A549 (cell line): ENCODE measurements at regions not wholly inside any gene's neighbourhood (a gene's known extent, or its start where the extent isn't known, plus 50 kb on each side); places are given as distances from the start of the nearest gene placed in this dataset.

Experiments used
- ATAC-seq, 2 experiments: fragments of 200-7000 bp in 1 of 2; fragments of >200 bp in 1 of 2; cut with Nextera tagmentation in 1 of 2; cut with Tn5 transposase in 1 of 2; 3 replicates each; pipeline versions ENCODE4 v1.8.0 to v1.9.1; 2018 to 2020; ENCODE audit warnings: mild to moderate bottlenecking in 1 of 2, moderate library complexity in 1 of 2
- CTCF ChIA-PET: fragments of 300-600 bp; sonication (Branson Sonifier 250); formaldehyde crosslinking; extraction: SDS; loops from one replicate; lab custom pipeline; 2021; ENCODE audit warnings: antibody characterized with exemption, inconsistent platforms; lab: Yijun Ruan, JAX
- POLR2A ChIA-PET: fragments of 350-600 bp; formaldehyde crosslinking; extraction: SDS; loops from one replicate; lab custom pipeline; 2021; ENCODE audit warnings: antibody characterized with exemption, inconsistent platforms; lab: Yijun Ruan, JAX
- DNase-seq, 2 experiments: peaks; one replicate each; pipeline versions ENCODE4 v3.0.0 to v3.0.0-alpha.2; 2011 to 2016; ENCODE audit warnings: low read depth in 1 of 2, low spot score in 1 of 2
- FAIRE-seq: peaks from 2 replicates; lab custom pipeline; 2011; peaks lifted over from hg19 to GRCh38; lab: Jason Lieb, UNC
- H3K27ac ChIP-seq, 2 experiments: fragments of >200 bp; sonication (Bioruptor Twin); formaldehyde crosslinking; 3 replicates each; pipeline ENCODE4 v1.5.1; 2016 to 2017
- H3K4me1 ChIP-seq: fragments of >200 bp; sonication (Bioruptor Twin); formaldehyde crosslinking; 3 replicates; pipeline ENCODE4 v1.6.1; 2016
- H3K4me2 ChIP-seq: fragments of >200 bp; sonication (Bioruptor Twin); formaldehyde crosslinking; 3 replicates; pipeline ENCODE4 v1.6.1; 2016
- H3K4me3 ChIP-seq: fragments of >200 bp; sonication (Bioruptor Twin); formaldehyde crosslinking; 3 replicates; pipeline ENCODE4 v1.5.1; 2016
- H3K9me3 ChIP-seq: fragments of >200 bp; sonication (Bioruptor Twin); formaldehyde crosslinking; 3 replicates; pipeline ENCODE4 v1.6.1; 2016
- ATOH8 ChIP-seq: fragments of 250-450 bp; sonication (Bioruptor Pico); IDR thresholded peaks from 2 replicates; pipeline ENCODE4 v1.5.0; 2020; ENCODE audit warnings: low read depth, mild to moderate bottlenecking, moderate library complexity
- BCL3 ChIP-seq: fragments of >200 bp; sonication (Bioruptor Twin); formaldehyde crosslinking; IDR thresholded peaks from 3 replicates; pipeline ENCODE4 v1.6.1; 2016
- BHLHE40 ChIP-seq: IDR thresholded peaks from 2 replicates; pipeline ENCODE4 v1.6.1; 2012; ENCODE audit warnings: low read depth, low read length, inconsistent platforms
- CBX2 ChIP-seq: fragments of 200-600 bp; sonication (generic); IDR thresholded peaks from 2 replicates; pipeline ENCODE4 v1.6.1; 2016; ENCODE audit warnings: low read depth, mild to moderate bottlenecking, borderline replicate concordance
- CEBPB ChIP-seq, 2 experiments: fragments of >200 bp in 1 of 2; sonication (Bioruptor Twin) in 1 of 2; formaldehyde crosslinking in 1 of 2; IDR thresholded peaks; 2 replicates each; pipeline ENCODE4 v1.6.1; 2012 to 2016
- CHD2 ChIP-seq: fragments of 150-350 bp; IDR thresholded peaks from 2 replicates; pipeline ENCODE4 v1.6.1; 2014; ENCODE audit warnings: low read length; ENCODE audit not compliant: partially characterized antibody
- CHD4 ChIP-seq: fragments of 200-600 bp; sonication (generic); IDR thresholded peaks from 2 replicates; pipeline ENCODE4 v1.6.1; 2016; ENCODE audit warnings: antibody characterized with exemption, mild to moderate bottlenecking, borderline replicate concordance
- CTCF ChIP-seq: fragments of >200 bp; sonication (Bioruptor Twin); formaldehyde crosslinking; IDR thresholded peaks from 3 replicates; pipeline ENCODE4 v1.5.1; 2016
- EP300 ChIP-seq, 2 experiments: fragments of >200 bp; sonication (Bioruptor Twin); formaldehyde crosslinking; IDR thresholded peaks; 2 replicates in 1 of 2; 3 replicates in 1 of 2; pipeline ENCODE4 v1.6.1; 2016 to 2017
- FOXS1 ChIP-seq: fragments of 250-450 bp; sonication (Bioruptor Pico); IDR thresholded peaks from 2 replicates; pipeline ENCODE4 v1.5.0; 2020; ENCODE audit warnings: mild to moderate bottlenecking, moderate library complexity
- KDM5A ChIP-seq: fragments of 200-600 bp; sonication (generic); IDR thresholded peaks from 2 replicates; pipeline ENCODE4 v1.6.1; 2016; ENCODE audit warnings: antibody characterized with exemption, mild to moderate bottlenecking
- MAFK ChIP-seq: fragments of 450-650 bp; IDR thresholded peaks from 2 replicates; pipeline ENCODE4 v1.6.1; 2014; ENCODE audit not compliant: partially characterized antibody
- POLR2AphosphoS2 ChIP-seq: conservative IDR thresholded peaks from 2 replicates; pipeline ENCODE4 v1.6.1; 2012; ENCODE audit warnings: low read length, improper control_type of control experiment, inconsistent platforms
- RCOR1 ChIP-seq: fragments of 150-350 bp; IDR thresholded peaks from 2 replicates; pipeline ENCODE4 v1.6.1; 2014; ENCODE audit warnings: antibody characterized with exemption, low read length, low read depth
- REST ChIP-seq: fragments of 200-600 bp; sonication (generic); IDR thresholded peaks from 2 replicates; pipeline ENCODE4 v1.6.1; 2016; ENCODE audit warnings: antibody characterized with exemption, mild to moderate bottlenecking, moderate library complexity
- RNF2 ChIP-seq: fragments of 200-600 bp; sonication (generic); IDR thresholded peaks from 2 replicates; pipeline ENCODE4 v1.6.1; 2016; ENCODE audit warnings: low read depth, mild to moderate bottlenecking, antibody characterized with exemption, moderate library complexity, borderline replicate concordance
- SMC3 ChIP-seq: fragments of >200 bp; sonication (Bioruptor Twin); formaldehyde crosslinking; IDR thresholded peaks from 3 replicates; pipeline ENCODE4 v1.6.1; 2018; ENCODE audit warnings: inconsistent platforms
- USF2 ChIP-seq: fragments of 450-650 bp; IDR thresholded peaks from 2 replicates; pipeline ENCODE4 v1.6.1; 2014; ENCODE audit warnings: antibody characterized with exemption
- ZFP36 ChIP-seq: fragments of 450-650 bp; IDR thresholded peaks from 2 replicates; pipeline ENCODE4 v1.6.1; 2014; ENCODE audit warnings: borderline replicate concordance; ENCODE audit not compliant: partially characterized antibody
- ZSCAN20 ChIP-seq: fragments of 250-450 bp; sonication (Bioruptor Pico); IDR thresholded peaks from 2 replicates; pipeline ENCODE4 v1.8.0; 2022; ENCODE audit warnings: mild to moderate bottlenecking, moderate library complexity
- WGBS: methylation state at CpG from one replicate; pipeline ENCODE4 v1.1.6; 2017; ENCODE audit errors: missing lambda C conversion rate; 5-methylcytosine and 5-hydroxymethylcytosine counted together

- TF ChIP-seq BHLHE40 (no peak), RNF2 (no peak)
These were observed 220.6 kb downstream of the ZIC4 start (continued) for GRCh38 chr3:147185781-147186180.

DNA sequence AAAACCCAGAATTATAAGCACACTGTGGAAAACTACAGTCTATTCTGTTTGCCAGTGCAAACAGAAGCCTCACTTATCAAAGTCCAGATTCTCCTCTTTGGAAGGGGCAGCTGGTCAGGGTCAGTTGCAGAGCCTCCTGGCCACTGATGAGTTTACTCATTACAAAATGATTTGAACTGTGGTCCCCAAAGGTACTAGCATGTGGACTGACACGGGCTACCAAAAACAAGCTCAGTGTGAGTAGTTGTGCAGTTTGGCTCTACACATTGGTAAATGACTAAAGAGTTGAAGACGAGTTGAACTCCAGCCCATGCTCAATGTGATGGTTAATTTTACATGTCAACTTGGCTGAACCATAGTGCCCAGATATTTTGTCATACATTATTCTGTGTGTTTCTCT is 221.5 kb downstream of the ZIC4 start:
- FAIRE-seq: no peak
- no peak overlapping the region for H3K4me2 ChIP-seq
- no peak for ATAC-seq
- ChIA-PET CTCF (no interaction called here), POLR2A (no interaction called here)
- DNase-seq: no peak
- H3K4me1 ChIP-seq: no peaks in the 10 kb centered on the region
- no peak overlapping the region for H3K4me3 ChIP-seq
- WGBS: 10% methylated on average over 2 of the region's 2 CpGs
- no peaks in the 10 kb centered on the region for H3K9me3 ChIP-seq
- TF ChIP-seq KDM5A (no peak), ZFP36 (no peak)
- no peak overlapping the region for H3K27ac ChIP-seq

- no peak for DNase-seq
- Histone ChIP-seq H3K4me2 (no peak overlapping the region), H3K4me1 (no peaks in the 10 kb centered on the region), H3K9me3 (no peaks in the 10 kb centered on the region), H3K27ac (no peak overlapping the region), H3K4me3 (no peak overlapping the region)
- no peak for FAIRE-seq
- no peak for TF ChIP-seq SMC3
- TF ChIP-seq CHD2: no peak
- TF ChIP-seq POLR2AphosphoS2: no peak
- TF ChIP-seq RCOR1: no peak
- no peak for TF ChIP-seq BHLHE40
- no peak for TF ChIP-seq CEBPB (IDR thresholded peaks at IDR 0.05)
- TF ChIP-seq CBX2: no peak
- no peak for TF ChIP-seq BCL3
- no peak for TF ChIP-seq USF2
- TF ChIP-seq FOXS1 (CRISPR knock-in tag): no peak
- no peak for TF ChIP-seq ZFP36
- no peak for TF ChIP-seq ZSCAN20
- TF ChIP-seq EP300 (IDR thresholded peaks at IDR 0.05): no peak
- no peak for TF ChIP-seq CTCF
- no peak for TF ChIP-seq ATOH8 (CRISPR knock-in tag)
- no peak for TF ChIP-seq REST
- TF ChIP-seq CHD4: no peak
- no peak for TF ChIP-seq MAFK
- ChIA-PET POLR2A (no interaction called here), CTCF (interaction anchor here (0.7 kb wide), 1 partner anchor 598 kb away, joined by 3 read pairs; no protein-coding TSS in a partner anchor)
- ATAC-seq: no peak
- 8% methylated on average over 4 of the region's 4 CpGs for WGBS
These were observed 233.1 kb downstream of the ZIC4 start for GRCh38 chr3:147173257-147173656.
